UCSD-AML1 (cell line): ENCODE measurements at regions not wholly inside any gene's neighbourhood (a gene's known extent, or its start where the extent isn't known, plus 50 kb on each side); places are given as distances from the start of the nearest gene placed in this dataset.

Experiments
- DNase-seq: peaks from one replicate; lab custom pipeline; 2025; ENCODE audit not compliant: unreplicated experiment; lab: John Stamatoyannopoulos, UW

- no peak for DNase-seq
Observed at GRCh38 chr17:77662833-77663232, 295.7 kb upstream of the TNRC6C start.

GRCh38 chr17:77664097-77664729 lies 294.3 kb upstream of the TNRC6C start:
- DNase-seq = no peak

- DNase-seq = no peak
Observed at GRCh38 chr17:77665833-77666232, 292.7 kb upstream of the TNRC6C start.

GRCh38 chr17:77666462-77666861 lies 292.0 kb upstream of the TNRC6C start:
- no peak for DNase-seq

- DNase-seq = peak; percentile 28
Observed at GRCh38 chr17:77666881-77667395, 291.6 kb upstream of the TNRC6C start.

- no peak for DNase-seq
Observed at GRCh38 chr17:77667478-77667877, 291.0 kb upstream of the TNRC6C start.

GRCh38 chr17:77668518-77668917 lies 290.0 kb upstream of the TNRC6C start:
- no peak for DNase-seq

GRCh38 chr17:77670173-77670572 lies 288.3 kb upstream of the TNRC6C start:
- DNase-seq = no peak

GRCh38 chr17:77674358-77674757 lies 284.1 kb upstream of the TNRC6C start:
- no peak for DNase-seq

- DNase-seq = no peak
Observed at GRCh38 chr17:77675411-77675810, 283.1 kb upstream of the TNRC6C start.

GRCh38 chr17:77675816-77676215 lies 282.7 kb upstream of the TNRC6C start:
- no peak for DNase-seq

- no peak for DNase-seq
Observed at GRCh38 chr17:77676237-77676661, 282.3 kb upstream of the TNRC6C start.

GRCh38 chr17:77677211-77677610 lies 281.3 kb upstream of the TNRC6C start:
- DNase-seq = no peak

GRCh38 chr17:77677630-77678029 lies 280.9 kb upstream of the TNRC6C start:
- DNase-seq = no peak

GRCh38 chr17:77679589-77679988 lies 278.9 kb upstream of the TNRC6C start:
- no peak for DNase-seq

GRCh38 chr17:77681861-77682260 lies 276.6 kb upstream of the TNRC6C start:
- DNase-seq = no peak

- DNase-seq = no peak
Observed at GRCh38 chr17:77684803-77685798, 273.4 kb upstream of the TNRC6C start.

- DNase-seq = no peak
Observed at GRCh38 chr17:77685881-77686486, 272.5 kb upstream of the TNRC6C start.

- DNase-seq = no peak
Observed at GRCh38 chr17:77686903-77687302, 271.6 kb upstream of the TNRC6C start.

GRCh38 chr17:77687417-77687816 lies 271.1 kb upstream of the TNRC6C start:
- DNase-seq = no peak

GRCh38 chr17:77687921-77688320 lies 270.6 kb upstream of the TNRC6C start:
- no peak for DNase-seq

- no peak for DNase-seq
Observed at GRCh38 chr17:77688369-77688768, 270.1 kb upstream of the TNRC6C start.
